H4 (cell line): ENCODE measurements at regions not wholly inside any gene's neighbourhood (a gene's known extent, or its start where the extent isn't known, plus 50 kb on each side); places are given as distances from the start of the nearest gene placed in this dataset.
A peak's percentile ranks its signal among the peaks of the same experiment; 100 is the strongest.
"Not testable (repeated sequence)": the region's sequence is repeated elsewhere in the genome, so short reads cannot be mapped to it uniquely, and the experiment has no call there.

ENCODE experiments used
- DNase-seq: peaks from one replicate; pipeline ENCODE4 v3.0.0-alpha.2; 2015; ENCODE audit warnings: low spot score

DNA sequence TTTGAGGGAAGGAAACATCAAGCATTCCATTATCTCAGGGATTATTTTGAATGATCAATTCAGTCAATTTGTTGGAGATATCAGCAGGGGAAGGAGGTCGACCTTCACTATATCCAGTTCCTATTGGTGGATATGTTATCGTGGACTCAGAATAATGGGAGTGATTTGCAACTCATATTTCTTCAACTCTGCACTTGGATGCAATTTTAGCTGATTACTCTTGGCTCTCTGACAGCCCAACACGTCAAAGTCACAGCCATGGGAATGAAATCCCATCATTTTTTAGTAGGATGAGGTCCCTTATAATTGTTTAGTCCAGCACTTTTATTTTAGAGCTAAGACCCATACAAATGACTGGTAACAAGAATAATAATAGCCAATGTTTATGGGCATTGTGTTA is 371.8 kb upstream of the RPS23 start:
- DNase-seq: no peak

DNA sequence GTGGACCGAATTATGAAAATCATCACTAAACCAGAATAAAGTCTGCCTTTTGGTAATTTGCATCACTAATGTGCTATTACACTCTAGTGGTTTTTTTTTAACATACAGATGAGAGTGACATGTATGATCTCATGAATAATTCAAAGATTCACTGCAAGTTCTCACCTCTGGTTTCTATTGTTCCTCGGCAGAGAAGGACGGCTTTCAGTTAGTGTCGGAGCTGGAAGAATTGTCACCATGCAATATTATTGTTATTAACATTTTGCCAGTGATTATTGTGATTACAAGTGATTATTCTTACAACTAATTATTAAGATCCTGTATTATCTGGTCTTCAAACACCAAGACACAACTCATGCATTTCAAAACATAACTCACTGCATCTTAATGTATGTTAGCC is 366.6 kb upstream of the RPS23 start:
- DNase-seq: no peak

DNA sequence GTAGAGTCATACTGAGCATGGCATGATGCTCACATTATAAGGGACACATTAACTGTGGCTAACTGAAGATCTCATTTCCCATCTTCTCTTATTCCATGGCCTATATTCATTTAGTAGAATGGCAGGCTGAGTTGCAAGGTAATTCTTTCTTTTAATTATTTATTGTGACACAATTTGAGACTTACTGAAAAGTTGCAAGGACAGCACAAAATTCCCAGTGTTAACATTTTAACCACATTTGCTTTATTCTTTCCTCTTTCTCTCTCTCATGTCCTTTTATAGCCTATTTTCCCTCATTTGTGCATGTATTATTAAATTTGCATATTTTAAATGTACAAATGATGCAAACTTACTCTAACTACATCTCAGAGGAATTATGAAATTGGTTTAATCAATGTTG is 366.1 kb upstream of the RPS23 start:
- no peak for DNase-seq

DNA sequence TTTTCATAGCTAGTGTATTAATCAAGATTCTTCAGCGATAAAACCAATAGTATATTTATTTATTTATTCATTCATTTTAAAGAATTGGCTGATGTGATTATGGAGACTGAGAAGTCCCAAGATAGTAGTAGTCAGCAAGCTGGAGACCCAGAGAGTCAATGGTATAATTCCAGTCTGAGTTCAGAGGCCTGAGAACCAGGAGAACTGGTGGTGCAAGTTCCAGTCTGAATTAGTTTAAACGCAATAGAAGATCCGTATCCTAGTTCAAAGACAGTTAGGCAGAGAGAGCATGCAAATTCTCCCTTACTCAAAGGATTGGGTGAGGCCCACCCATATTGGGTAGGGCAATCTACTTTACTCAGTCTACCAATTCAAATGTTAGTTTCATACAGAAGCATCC is 364.2 kb upstream of the RPS23 start:
- DNase-seq: no peak

DNA sequence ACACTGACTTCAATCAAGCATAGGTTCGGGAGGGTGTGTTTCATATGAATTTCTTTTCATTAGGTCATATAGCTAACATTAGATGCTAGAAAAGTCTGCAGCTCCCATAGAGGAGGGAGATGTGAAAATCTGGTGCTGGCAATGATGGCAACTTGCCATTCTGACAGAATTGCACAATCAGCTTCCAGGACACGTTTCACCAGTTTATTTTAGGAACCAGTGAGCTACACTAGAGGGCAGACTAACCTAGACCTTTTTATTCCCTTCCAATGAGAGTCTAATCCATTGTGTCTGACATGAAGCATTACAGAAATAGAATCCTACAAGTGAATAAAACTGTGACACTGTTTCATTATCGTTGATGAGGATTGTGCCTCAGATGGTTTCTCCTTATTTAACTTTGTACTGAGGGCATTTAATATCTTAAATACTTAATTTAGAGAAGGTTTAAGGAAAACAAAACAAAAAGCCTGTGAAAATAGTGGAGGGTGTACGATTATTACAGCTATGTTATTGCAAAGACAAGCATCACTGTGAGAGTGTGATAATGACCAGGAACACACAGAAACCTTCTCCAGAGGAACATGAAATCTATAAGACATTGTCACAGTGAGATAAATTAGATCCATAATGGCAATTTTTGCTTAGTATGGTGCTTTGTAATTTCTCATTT is 363.3 kb upstream of the RPS23 start:
- DNase-seq: peak; percentile 86

DNA sequence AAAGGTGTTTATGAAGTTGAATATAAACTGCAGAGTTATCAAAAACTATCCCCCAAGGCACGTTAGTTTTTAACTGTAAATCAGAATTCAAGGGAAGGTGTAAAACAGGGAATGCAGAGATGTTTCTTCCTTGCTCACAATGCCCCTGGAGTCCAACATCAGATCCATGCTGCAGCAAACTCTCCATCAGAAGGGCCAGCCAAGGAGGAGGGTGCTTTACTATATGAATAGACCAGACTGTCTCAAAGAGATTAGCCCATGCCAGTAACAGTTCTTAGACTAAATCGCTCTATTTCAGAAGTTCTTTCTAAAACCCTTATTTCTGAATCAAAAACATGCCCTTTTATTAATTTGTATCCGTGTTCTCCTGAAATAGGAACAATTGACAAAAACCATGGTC is 362.8 kb upstream of the RPS23 start:
- DNase-seq: no peak

DNA sequence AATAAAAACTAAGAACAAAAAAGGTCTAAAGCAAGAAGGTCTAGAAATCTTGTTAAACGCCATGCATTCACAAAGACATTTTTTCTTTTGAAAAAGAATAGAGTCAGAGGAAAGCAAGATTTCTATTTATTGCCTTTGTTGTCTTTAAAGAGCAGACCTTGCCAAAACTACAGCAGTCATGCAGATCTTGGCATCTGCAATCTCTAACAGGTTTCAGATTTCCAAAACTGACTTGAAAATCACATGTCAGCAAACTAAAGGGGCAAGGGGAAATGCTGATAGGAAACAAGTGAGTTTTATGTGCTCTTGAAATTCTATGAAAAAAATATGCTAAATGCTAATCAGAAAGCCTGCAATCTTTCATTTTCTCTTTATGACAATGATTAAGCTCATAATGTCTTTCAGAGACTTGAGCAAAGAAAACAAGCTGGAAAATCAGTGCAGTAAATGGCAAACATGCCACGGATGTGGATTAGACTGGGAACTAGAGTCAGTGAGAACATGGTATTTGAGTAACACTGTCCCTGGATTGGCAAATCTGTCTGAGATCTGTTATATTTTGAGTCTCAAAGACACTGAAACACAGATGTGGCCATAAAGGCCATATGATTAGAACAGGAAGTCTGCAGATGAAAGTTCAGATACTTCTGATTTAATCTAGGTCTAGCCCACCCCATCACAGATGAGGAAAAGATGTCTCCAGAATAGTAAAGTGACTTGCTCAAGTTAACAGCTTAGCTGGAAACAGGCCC is 361.4 kb upstream of the RPS23 start:
- no peak for DNase-seq

DNA sequence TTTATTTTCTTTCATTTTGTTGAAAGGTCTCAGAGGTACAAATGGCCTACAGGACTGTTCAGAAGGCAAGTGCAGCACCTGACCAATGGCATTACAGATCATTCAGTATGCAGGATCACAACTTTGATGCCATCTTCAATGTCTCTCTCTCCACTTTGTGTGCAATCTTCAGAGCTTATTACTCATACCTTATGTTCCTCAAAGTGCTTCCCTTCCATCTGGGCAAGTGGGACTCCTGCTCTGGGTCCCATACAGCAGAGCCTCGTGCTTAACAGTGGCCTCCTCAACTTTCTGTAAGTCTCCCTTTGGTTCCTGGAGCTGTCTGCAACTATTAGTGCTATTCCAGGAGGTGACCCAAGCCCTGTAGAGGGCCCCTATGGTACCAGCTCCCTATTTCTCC is 358.4 kb upstream of the RPS23 start:
- DNase-seq: no peak

DNA sequence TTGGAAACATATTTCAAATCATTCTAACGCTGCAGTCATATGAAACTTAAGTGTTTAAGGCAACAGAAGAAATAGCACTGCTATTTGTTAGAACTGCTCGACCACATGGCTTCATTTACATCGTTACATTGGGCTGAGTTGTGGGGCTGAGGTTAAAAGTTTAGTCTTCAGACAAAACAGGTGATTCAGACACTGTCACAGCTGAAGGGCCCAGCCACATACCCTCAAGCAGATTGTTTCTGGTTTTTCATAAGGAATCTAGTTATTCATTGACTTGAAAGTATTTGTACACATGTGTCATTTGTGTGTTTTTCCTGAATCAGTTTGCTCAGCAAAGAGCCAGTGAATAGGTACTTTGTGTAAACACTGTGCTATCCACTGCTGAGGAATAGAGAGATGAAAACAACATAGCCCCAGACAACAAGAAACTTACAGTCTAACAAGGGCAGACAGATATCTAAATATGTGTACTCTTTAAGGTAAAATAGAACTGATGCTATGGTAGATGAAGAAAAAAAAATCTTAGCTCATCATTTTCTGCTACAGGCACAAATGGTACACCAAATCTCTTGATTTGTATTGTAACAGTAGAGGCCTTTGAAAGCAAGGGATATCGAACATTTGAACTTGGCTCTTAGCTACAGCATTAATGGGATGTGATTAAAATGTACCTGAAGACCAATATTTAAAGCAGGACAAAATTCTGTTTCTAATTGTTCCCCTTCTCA is 357.6 kb upstream of the RPS23 start:
- DNase-seq: peak; percentile 23

DNA sequence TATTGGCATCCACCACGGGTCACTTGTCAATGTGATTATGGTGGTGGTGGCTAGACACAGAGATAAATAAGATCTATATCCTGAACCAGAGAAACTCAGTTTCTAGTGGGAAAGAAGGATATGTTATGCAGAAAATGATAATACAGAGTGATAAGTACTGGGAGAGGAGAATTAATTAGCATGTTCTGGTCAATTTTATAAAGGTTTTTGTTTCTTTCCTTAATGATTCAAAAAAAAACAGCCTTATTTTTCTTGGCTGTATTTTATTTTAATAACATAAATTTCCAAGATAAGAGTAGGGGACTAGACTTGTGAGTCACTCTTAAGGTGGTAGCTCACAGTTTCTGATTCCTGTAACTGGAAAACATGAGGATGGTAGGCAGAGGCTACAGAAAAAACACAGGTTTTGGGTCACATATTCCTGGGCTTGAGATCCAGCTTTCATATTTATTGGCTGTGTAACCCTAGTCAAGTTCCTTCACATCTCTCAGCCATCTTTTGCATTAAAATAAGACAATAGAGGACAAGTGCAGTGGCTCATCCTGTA is 350.3 kb upstream of the RPS23 start:
- DNase-seq: no peak

DNA sequence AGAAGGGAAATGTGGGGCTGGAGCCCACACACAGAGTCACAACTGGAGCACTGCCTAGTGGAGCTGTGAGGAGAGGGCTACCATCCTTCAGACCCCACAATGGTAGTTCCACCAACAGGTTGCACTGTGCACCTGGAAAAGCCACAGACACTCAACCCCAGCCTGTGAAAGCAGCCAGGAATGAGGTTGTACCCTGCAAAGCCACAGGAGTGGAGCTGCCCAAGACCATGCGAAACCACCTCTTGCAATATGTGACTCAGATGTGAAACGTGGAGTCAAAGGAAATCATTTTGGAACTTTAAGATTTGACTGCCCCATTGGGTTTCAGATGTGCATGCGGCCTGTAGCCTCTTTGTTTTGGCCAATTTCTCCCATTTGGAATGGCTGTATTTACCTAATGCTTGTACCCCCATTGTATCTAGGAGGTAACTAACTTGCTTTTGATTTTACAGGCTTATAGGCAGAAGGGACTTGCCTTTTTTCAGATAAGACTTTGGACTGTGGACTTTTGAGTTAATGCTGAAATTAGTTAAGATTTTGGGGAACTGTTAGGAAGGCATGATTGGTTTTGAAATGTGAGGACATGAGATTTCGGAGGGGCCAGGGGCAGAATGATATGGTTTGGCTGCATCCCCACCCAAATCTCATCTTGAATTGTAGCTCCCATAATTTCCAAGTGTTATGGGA is 348.9 kb upstream of the RPS23 start:
- DNase-seq: not testable (repeated sequence)

DNA sequence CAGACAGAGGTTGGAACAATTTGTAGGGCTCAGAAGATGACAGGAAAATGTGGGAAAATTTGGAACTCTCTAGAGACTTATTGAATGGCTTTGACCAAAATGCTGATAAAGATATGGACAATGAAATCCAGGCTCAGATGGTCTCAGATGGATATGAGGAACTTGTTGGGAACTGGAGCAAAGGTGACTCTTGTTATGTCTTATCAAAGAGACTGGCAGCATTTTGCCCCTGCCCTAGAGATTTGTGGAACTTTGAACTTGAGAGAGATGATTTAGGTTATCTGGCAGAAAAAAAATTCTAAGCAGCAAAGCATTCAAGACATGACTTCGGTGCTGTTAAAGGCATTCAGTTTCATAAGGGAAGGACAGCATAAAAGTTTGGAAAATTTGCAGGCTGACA is 347.9 kb upstream of the RPS23 start:
- not testable (repeated sequence) for DNase-seq

DNA sequence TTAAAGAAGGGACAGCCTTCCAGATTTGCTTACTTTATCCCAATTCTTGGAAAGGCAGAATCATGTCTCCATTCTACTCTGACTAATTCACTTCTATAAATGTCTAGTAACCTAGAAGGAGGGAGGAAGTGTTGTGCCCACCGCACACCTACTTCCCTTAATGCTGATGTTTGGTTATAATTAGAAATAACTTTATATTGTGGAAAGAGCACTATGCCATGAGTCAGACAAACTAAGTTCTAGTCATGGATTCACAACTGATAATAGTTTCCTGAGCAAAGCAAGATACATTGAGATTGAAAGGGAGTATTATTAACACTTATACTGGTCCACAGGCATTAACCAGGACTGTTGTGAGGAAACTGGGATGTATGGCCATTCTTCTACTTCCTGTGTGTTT is 345.9 kb upstream of the RPS23 start:
- DNase-seq: no peak

DNA sequence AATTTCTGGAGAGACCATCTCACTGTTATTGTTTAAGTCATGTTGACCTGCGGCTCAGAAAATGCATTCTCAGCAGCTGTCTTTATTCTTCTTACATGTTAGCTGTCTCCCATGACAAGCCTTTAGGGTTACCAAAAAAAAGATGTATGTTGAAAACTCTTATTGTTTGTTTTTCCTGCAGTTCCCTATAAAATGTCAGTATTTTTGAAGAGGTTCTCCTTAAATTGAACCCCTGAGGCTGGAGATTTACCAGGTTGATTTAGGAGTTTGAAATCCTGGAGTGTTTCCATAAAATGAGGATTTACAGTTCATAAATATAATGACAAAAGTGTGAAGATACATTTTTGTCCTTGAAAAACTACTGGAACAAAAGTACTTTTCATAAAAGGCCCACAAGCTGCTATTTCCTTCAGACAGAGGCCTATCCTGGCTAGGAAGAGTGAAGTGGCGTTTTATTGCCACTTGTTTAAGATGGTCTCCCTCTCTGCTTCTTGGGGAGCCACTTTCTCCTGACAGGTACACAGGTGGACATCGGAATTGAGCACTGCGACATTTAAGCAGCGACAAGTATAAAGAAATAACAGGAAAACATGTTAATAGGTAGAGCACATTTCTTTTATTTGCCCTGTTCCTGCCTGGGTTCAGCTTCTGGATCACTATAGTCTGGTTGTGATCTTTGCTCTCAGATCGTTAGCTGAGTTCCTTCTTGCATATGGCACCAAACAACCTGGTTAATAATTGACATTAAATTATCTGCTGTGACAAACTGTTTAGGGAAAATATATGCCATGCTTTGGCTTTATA is 344.8 kb upstream of the RPS23 start:
- DNase-seq: no peak

DNA sequence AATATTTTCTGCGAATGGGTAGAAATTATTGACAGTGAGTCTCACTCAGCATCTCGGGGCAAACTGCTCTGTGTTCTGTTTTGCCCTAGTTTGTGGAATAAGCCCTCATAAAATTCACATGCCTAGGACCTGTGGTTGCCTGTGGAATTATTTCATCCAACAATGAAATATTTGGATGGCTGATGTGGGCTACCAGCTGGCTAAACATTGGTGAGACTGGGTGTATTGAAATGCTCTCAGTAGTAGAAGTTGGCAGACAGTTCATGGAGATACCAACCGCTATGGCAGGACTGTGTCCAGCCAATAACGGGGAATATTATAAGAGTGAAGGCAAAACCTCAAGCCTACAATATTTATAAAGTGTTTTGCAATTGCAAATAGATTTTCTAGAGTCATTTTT is 344.1 kb upstream of the RPS23 start:
- peak; percentile 80 for DNase-seq

DNA sequence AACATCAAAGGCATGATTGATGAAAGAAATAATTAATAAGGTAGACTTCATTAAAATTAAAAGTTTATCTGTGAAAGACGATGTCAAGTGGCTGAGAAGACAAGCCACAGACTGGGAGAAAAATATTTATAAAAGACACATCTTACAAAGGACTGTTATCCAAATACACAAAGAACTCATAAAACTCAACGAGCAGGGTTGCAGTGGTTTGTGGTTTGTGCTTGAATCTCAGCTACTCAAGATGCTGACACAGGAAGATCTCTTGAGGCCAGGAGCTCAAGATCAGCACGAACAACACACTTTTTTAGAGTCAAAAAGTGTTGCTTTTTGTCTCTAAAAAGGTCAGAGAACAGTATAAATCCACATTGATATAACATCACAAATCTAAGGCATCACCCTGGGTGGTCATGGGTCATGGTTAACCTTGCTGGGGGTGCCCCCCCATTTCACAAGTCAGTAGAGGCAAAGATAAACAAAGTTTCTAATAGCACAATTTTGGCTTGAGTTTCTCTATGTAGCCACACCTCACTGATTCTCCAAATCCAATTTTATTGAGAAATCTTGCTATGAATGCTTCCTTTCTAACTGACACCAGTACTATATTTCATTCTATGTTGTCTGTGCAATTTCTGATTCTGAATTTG is 342.9 kb upstream of the RPS23 start:
- DNase-seq: peak; percentile 88

DNA sequence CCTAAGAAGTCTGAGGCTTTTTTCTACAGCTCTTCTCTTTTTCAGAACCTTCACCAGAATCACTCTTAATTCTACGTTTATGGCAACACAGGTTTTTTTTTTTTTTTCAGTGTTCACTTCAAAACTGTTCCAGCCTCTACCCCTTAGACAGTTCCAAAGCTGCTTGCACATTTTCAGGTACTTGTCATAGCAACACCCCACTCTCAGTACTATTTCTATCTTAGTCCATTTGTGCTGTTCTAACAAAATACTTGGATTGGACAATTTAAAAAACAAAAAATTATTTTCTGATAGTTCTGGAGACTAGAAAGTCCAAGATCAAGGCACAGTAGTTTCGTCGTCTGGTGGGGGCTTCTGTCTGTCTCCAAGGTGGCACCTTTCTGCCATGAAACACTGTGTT is 340.9 kb upstream of the RPS23 start:
- DNase-seq: no peak

DNA sequence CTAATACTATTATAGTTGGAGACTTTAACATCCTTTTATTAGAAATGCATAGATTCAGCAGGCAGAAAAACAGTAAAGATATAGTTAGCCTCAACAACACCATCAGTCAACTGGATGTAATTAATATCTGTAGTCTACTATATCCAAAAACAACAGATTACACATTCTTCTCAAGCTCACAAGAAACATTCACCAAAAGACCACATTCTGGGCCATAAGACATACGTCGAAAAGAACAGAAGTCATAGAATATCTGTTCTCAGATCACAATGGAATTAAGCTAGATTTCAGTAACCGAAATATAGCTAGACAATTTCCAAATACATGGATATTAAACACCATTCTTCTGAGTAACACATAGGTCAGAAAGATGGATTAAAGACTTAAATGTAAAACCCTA is 336.6 kb upstream of the RPS23 start:
- DNase-seq: no peak

DNA sequence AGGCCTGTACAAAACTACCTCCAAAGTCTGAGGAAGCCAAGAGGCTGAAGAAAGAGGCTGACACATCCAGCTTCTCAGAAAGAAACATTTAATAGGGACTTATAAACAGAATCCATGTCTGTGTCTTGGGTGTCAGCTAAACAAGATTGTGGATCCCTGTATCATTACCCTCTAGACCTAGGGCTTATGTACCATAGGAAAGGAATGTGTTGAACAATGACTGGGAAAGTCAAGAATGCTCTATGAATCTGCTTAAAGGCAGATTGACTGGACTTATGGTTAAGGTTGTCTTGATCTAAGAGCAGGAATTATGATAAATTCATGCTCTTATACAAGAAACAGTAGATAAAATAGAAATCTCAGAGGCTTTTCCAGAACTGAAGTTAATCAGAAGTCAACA is 335.7 kb upstream of the RPS23 start:
- DNase-seq: no peak

DNA sequence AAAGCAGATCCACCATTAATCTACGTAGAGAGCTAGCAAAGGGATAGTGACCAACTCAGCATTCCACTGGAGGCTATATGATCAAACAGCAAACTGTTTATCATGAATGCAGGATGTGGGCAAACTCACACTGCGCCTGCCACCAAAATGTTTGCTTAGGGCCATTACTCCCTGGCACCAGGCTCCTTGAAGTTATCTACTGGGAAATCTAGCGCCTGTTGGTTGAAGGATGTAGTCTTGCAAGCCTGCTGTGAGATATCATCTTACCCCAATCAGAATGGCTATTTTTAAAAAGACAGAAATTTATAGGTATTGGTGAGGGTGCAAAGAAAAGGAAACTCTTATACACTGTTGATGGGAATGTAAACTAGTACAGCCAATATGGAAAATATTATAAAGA is 332.5 kb upstream of the RPS23 start:
- DNase-seq: peak; percentile 24

DNA sequence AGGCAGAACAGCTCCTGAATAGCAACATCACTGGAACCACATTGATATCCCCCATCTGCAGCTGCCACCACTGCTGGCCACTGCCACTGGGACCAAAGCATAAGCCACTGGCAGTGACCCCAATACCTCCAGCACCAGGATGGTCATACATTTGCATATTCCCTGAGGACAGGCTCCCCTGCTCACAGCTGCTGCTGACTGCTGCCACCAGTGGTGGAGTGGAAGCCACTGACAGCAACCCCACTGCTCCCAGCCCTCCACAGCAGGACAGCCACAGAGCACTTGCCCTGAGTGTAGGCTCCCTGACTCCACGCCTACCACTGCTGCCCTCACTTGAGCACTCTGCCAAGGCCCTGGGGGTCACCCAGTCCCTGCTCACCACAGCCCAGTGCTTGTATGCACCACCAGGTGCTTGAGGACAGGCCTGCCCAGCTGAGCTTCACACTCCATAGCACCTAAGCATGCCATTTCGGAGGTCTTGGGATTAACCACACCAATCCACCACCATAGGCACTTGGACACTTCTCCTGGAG is 327.4 kb upstream of the RPS23 start:
- no peak for DNase-seq
